Stimulated activated effector memory CD8-positive, alpha-beta T cell treated with anti-CD3 and anti-CD28 coated beads, Interleukin-12 subunit alpha, Interleukin-12 subunit beta, amount 100 ng/mL, for 72 hours (primary cell): ENCODE measurements at regions not wholly inside any gene's neighbourhood (a gene's known extent, or its start where the extent isn't known, plus 50 kb on each side); places are given as distances from the start of the nearest gene placed in this dataset.

Source experiments
- ATAC-seq: fragments of 150-1000 bp; cut with Tn5 transposase; 2 replicates; pipeline ENCODE4 v1.10.0; 2021
- DNase-seq, 2 donors: peaks; one replicate each; pipeline ENCODE4 v3.0.0; 2021 to 2022; ENCODE audit warnings: low spot score in 2 of 2
- H3K27ac Mint-ChIP-seq: one replicate; pipeline ENCODE4 v1.8.0; 2022; ENCODE audit warnings: mild to moderate bottlenecking, mixed read lengths
- H3K36me3 Mint-ChIP-seq: one replicate; pipeline ENCODE4 v1.8.0; 2022; ENCODE audit warnings: mild to moderate bottlenecking, mixed read lengths
- H3K4me1 Mint-ChIP-seq: one replicate; pipeline ENCODE4 v1.8.0; 2022; ENCODE audit warnings: mixed read lengths
- H3K4me3 Mint-ChIP-seq: one replicate; pipeline ENCODE4 v1.8.0; 2022; ENCODE audit warnings: mild to moderate bottlenecking, mixed read lengths
- H3K9me3 Mint-ChIP-seq: one replicate; pipeline ENCODE4 v1.8.0; 2022; ENCODE audit warnings: mixed read lengths

DNA sequence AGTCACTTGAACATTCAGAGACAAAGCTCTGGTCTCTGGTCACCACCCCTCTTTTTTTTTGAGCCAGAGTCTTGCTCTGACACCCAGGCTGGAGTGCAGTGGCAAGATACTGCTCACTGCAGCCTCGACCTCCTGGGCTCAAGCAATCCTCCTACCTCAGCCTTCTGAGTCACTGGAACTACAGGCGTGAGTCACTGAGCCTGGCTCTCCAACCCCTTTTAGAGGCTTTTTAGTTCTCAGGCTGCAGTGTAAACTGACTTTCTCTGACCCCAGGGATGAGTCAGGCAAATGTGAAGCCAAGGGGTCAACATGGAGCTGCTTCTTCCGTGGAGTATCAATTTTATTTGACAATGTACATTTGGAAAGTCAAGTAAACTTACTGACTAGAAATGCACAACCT is 229.2 kb downstream of the PTTG2 start:
- no peaks in the 10 kb centered on the region for H3K36me3 Mint-ChIP-seq
- DNase-seq (no peak), ATAC-seq (peak; percentile 90)
- no peaks in the 10 kb centered on the region for H3K9me3 Mint-ChIP-seq
- no peak overlapping the region for H3K4me3 Mint-ChIP-seq
- no peaks in the 10 kb centered on the region for H3K4me1 Mint-ChIP-seq
- no peak overlapping the region for H3K27ac Mint-ChIP-seq

DNA sequence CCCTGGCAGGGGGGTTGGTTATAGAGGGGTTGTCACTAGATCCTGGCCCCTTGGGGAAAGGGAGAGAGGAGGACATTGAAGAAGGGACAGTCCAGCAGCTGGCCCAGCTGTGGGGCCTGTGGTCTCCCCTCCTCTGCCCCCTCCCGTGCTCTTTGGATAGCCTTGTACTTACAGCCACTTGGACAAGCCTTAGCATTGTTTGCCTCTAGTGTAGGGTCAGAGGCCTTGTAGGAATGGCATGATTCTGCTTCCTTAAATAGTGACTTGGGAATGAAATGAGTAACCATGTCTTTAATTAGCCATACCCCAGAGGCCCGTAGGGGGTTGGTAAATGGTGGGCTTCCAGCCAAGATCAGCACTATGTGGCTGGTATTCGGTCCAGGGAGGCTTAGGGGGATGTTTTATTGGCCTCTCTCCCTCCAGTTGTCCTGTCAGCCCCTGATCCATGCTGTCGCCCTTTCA is 230.6 kb downstream of the PTTG2 start:
- Mint-ChIP-seq H3K4me1 (no peaks in the 10 kb centered on the region), H3K9me3 (peaks cover 4% of the 10 kb centered on the region), H3K27ac (no peak overlapping the region)

DNA sequence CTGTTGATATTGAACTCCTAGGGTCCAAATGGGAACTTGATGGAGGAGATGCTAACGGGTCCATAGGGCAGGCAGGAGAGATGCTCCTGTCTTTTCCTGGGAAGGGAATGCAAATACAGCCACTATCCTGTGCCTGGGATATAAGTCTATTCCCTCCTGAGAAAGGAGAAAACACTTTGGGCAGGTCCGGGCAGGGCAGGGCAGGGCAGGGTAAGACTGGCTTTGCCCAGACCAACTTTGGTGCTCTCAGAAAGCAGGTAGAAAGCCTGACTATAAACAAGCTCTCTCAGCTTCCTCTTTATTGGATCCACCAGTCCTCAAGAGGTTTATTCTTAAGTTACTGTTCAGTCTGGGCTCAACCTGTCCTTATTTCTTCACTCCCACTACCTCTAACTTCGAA is 232.3 kb downstream of the PTTG2 start:
- no peak overlapping the region for H3K4me3 Mint-ChIP-seq
- H3K36me3 Mint-ChIP-seq, result no peaks in the 10 kb centered on the region
- peaks cover 4% of the 10 kb centered on the region for H3K9me3 Mint-ChIP-seq
- H3K27ac Mint-ChIP-seq, result no peak overlapping the region
- no peaks in the 10 kb centered on the region for H3K4me1 Mint-ChIP-seq
- ATAC-seq (no peak), DNase-seq (no peak)

More for the DNA sequence above, 230.6 kb downstream of the PTTG2 start:
- Mint-ChIP-seq H3K36me3 (no peaks in the 10 kb centered on the region), H3K4me3 (no peak overlapping the region)
- ATAC-seq (no peak), DNase-seq (no peak)

DNA sequence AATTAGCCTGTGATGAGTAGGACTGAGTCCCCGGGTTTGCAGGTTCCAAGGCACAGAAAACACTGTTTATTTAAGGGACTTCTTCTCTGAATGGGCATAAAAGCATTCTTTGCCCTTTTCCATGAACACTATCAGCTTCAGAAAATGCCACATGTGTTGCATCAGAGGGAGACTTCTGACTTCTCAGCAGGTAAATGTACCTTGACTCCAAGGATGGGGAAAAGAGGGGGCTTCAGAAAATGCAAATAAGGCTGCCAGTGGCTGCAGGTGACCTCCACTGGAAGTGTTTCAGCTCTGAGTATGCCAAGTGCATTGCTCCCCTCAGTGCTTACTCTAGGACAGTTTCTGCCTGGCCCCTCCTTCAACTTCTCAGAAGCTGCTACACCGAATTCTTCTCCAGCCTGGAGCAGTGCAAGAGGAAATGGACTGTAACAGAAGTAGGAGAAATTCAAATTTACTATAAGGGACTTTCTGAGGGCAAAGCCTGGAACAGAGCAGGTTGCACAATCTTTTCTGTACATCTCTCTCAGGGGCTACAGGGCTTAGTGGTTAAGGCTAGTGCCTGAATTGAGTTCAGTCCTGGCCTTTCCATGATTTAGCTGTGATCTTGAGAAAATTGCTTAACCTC is 233.2 kb downstream of the PTTG2 start:
- H3K4me1 Mint-ChIP-seq, result no peaks in the 10 kb centered on the region
- ATAC-seq (no peak), DNase-seq (no peak)
- H3K9me3 Mint-ChIP-seq, result peaks cover 4% of the 10 kb centered on the region
- no peak overlapping the region for H3K4me3 Mint-ChIP-seq
- no peak overlapping the region for H3K27ac Mint-ChIP-seq
- H3K36me3 Mint-ChIP-seq, result no peaks in the 10 kb centered on the region

DNA sequence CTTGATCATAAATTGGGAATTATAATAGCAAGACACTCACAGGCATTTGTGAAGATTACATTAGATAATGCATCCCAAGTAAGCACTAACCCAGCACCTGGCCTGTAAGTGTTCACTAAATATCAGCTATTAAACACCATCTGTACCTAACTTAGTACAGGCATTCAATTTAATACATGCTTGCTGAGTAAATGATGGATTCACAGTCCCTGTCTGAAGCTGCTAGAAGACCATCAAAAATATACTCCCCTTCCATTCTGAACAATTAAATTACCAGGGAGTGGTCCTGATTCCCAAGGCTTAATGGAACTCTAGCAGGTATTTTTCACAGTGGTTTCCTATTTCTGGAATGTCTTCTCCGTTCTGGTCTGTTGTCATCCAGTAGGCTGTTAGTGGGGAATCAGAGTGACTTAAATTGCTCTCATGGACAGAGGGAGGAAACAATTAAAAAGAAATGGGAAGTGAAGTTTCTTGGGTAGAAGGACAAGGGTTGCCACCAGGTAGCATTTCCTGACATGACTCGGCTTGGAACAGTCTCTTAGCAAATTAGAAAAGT is 233.9 kb downstream of the PTTG2 start:
- Mint-ChIP-seq H3K36me3 (no peaks in the 10 kb centered on the region), H3K9me3 (peaks cover 4% of the 10 kb centered on the region), H3K4me3 (no peak overlapping the region), H3K27ac (no peak overlapping the region), H3K4me1 (no peaks in the 10 kb centered on the region)
- no peak for DNase-seq
- no peak for ATAC-seq

DNA sequence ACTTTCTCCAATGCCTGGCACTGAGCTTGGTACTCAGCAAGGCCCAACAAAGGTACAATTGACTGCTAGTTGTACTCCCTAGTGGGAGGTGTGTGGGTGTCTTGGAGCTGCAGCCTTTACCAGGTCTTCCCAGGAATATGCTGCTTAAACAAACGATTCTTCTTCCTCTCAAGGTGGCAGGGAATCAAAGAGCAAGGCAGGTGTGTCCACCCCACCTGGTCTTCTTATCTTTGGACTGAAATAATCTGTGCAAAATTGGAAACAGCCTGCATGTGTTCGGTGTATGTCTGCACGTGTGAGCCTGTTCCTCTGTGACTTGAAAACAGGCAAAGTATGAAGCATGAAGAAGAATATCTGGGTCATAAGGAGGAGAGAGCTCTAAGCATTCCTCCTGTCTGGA is 235.3 kb downstream of the PTTG2 start:
- DNase-seq (no peak), ATAC-seq (no peak)
- Mint-ChIP-seq H3K4me1 (no peaks in the 10 kb centered on the region), H3K9me3 (peaks cover 4% of the 10 kb centered on the region), H3K36me3 (no peaks in the 10 kb centered on the region), H3K4me3 (no peak overlapping the region), H3K27ac (no peak overlapping the region)

DNA sequence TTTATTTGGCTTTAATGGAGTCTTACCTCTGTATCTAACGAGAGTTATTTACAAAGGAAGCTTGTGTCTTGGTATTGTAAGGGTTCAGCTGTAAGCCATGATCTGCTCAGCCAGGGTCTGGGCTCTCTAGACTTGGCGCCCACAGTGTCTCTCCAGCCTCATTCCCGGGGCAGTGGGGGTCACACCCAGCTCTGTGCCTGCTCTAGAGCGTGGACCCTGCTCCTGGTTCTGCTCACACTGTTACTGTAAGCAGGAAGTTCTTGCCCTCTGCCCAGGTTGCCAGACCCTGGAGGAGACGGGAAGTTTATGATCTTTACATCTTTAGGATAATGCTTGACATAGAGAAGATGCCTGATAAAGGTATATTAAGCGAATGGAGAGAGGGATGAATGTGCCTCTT is 235.7 kb downstream of the PTTG2 start:
- peaks cover 4% of the 10 kb centered on the region for H3K9me3 Mint-ChIP-seq
- no peak for ATAC-seq
- no peak for DNase-seq
- no peak overlapping the region for H3K4me3 Mint-ChIP-seq
- H3K27ac Mint-ChIP-seq, result no peak overlapping the region
- H3K4me1 Mint-ChIP-seq, result no peaks in the 10 kb centered on the region
- no peaks in the 10 kb centered on the region for H3K36me3 Mint-ChIP-seq

DNA sequence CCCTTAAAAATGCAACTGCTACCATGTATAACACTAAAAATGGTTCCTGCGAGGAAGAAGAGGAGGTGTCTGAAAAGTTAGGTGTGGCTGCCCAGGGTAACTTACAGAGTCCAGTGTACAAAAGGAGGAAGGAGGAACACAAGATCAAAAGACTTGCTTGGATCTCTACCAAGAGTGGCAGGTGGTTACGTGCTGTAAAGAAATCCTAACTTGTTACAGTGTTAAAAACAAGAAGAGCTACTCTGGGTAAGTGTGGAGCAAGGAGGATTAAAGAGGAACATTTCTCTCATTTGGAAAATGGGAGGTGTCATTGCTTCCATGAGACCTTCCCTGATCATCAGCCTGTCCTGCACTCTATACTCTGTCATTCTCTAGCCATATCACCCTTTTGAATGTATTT is 242.0 kb downstream of the PTTG2 start:
- Mint-ChIP-seq H3K27ac (no peak overlapping the region), H3K36me3 (no peaks in the 10 kb centered on the region), H3K4me1 (no peaks in the 10 kb centered on the region), H3K4me3 (no peak overlapping the region), H3K9me3 (no peaks in the 10 kb centered on the region)
- DNase-seq (no peak), ATAC-seq (no peak)

DNA sequence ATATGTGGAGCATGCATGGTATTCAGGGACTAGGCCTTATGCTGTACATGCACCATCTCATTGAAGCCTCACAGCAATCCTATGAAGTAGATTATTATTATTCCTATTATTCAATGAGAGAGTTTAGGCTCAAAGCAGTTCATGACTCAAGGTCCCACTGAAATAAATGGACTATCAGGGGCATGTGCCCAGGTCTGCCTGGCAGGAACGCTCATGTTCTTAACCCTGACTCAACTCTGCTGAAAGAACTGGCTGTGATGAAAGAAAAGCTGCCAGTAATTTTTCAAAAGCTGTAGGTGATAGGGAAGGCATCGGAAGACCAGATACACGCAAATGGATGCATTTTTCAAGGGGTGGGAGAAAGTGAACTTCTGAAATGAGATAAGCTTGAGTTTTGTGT is 243.4 kb downstream of the PTTG2 start:
- Mint-ChIP-seq H3K4me3 (no peak overlapping the region), H3K36me3 (no peaks in the 10 kb centered on the region), H3K4me1 (no peaks in the 10 kb centered on the region), H3K9me3 (no peaks in the 10 kb centered on the region), H3K27ac (no peak overlapping the region)
- no peak for ATAC-seq
- no peak for DNase-seq

DNA sequence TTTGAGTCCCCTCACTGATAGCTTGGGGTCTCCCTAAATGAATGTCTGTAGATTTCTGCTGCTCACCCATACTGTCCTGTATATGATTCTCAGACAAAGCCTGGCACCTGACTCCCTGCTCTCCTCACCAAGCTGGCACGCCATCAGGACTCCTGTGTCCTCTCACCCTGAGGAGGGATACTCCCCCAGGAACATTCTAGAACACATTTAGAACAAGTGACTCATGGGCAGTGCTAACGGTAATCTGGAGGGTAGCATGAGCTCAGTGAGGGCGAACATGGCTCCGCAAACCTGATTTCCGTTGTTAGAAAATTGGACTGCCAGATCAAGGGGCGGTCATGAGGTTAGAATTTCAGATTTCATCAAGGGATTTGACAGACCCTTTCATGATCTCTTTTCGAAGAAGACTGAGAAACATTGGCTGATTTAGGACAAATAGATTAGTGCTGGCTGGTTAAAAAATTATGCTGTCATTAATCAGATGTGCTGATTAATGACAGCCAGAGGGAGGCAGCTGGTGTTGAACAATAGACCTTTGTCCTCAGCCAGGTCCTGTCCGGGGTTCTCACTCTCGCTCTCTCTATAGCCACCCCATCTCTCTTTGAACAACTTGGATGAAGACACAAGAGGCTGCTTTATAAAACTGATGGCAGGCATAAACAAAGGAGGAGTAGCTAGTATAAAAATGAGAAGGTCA is 244.3 kb downstream of the PTTG2 start:
- Mint-ChIP-seq H3K4me3 (no peak overlapping the region), H3K27ac (no peak overlapping the region), H3K4me1 (no peaks in the 10 kb centered on the region), H3K9me3 (no peaks in the 10 kb centered on the region), H3K36me3 (no peaks in the 10 kb centered on the region)
- DNase-seq (no peak), ATAC-seq (no peak)

DNA sequence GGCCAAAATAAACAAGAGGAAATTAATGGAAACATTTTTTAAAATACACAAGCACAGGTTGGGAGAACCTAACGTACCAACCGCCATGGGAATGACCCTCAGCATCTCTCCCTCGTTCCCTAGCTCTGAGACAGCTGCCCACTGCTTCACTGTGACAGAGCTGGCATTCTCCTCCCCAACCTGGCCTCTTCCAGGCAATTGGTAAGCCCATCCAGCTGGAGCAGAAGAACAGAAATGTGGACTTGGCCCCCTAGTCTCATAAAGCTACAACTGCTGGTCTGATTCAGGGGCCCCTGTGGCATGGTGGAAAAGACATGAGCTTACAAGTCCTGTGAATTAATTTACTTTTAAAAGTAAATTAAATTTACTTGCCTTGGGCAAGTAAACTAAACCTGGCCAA is 245.1 kb downstream of the PTTG2 start:
- Mint-ChIP-seq H3K4me1 (no peaks in the 10 kb centered on the region), H3K9me3 (no peaks in the 10 kb centered on the region), H3K27ac (no peak overlapping the region), H3K4me3 (no peak overlapping the region), H3K36me3 (no peaks in the 10 kb centered on the region)
- DNase-seq, result no peak
- ATAC-seq, result no peak

DNA sequence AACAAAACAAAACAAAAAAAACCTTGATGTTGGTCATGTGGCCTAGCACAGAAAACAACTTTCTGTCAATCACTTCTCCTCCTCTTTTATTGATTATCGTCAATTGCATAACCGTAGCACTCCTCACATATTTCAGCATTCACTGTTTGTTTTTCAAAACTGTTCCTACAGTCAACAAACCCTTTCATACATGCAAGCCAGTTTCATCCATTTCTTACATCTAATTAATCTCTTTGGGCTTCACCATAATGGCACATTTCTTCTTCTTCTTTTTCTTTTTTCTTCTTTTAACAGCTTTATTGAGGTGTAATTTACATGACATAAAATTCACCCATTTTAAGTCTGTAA is 246.9 kb downstream of the PTTG2 start:
- no peaks in the 10 kb centered on the region for H3K36me3 Mint-ChIP-seq
- no peak overlapping the region for H3K4me3 Mint-ChIP-seq
- ATAC-seq (no peak), DNase-seq (no peak)
- H3K4me1 Mint-ChIP-seq, result no peaks in the 10 kb centered on the region
- H3K27ac Mint-ChIP-seq, result no peak overlapping the region
- H3K9me3 Mint-ChIP-seq, result no peaks in the 10 kb centered on the region

DNA sequence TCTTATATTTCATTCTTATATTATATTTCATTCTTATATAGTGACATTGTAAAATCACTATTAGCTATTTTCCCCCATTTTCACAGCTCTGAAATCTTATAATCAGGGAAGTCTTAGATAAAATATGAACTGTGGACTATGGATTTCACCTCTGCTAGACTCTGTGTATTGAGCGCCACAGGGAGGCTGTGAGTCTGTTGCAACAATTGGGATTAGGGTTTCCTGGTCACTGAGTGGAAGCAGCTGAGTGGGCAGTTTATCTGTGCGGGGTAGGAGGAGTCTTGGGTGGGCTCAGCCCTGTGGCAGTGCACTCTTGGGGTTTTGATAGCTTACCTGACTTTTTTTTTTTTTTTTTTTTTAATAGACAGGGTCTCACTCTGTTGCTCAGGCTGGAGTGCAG is 249.5 kb downstream of the PTTG2 start:
- H3K4me1 Mint-ChIP-seq, result no peaks in the 10 kb centered on the region
- ATAC-seq, result no peak
- H3K27ac Mint-ChIP-seq, result no peak overlapping the region
- H3K9me3 Mint-ChIP-seq, result no peaks in the 10 kb centered on the region
- no peaks in the 10 kb centered on the region for H3K36me3 Mint-ChIP-seq
- no peak for DNase-seq
- no peak overlapping the region for H3K4me3 Mint-ChIP-seq

DNA sequence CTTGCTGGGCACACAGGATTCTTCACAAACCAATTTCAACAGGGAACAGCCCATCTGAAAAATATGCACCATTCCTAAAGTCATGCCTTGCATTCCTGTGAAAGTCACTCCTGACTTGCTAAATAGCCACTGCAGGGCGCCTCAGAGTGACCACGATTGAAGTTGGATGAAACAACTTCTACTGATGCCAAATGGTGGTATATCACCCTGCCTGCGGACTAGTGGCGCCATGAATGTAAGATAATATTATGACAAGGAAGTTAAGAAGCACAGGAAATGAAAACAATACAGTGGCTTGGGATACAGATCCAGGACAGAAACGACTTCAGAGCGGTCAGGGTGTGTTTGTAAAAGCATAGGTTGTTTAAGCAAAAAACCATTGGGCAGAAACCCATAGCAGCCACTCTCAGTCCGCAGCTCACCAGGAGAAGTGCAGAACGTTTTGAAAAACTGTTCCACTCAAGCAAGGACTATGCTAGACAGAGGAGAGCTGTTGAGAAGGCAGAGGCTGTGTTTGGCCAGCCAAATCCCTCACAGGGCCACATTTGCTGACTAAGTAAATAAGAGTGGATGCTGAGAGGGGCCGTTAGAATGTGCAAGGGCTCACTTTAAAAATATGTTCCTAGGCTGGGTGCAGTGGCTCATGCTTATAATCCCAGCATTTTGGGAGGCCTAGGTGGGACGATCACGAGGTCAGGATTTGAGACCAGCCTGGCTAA is 250.4 kb downstream of the PTTG2 start:
- no peaks in the 10 kb centered on the region for H3K36me3 Mint-ChIP-seq
- no peaks in the 10 kb centered on the region for H3K9me3 Mint-ChIP-seq
- no peak overlapping the region for H3K27ac Mint-ChIP-seq
- ATAC-seq (no peak), DNase-seq (no peak)
- H3K4me1 Mint-ChIP-seq, result no peaks in the 10 kb centered on the region
- no peak overlapping the region for H3K4me3 Mint-ChIP-seq

DNA sequence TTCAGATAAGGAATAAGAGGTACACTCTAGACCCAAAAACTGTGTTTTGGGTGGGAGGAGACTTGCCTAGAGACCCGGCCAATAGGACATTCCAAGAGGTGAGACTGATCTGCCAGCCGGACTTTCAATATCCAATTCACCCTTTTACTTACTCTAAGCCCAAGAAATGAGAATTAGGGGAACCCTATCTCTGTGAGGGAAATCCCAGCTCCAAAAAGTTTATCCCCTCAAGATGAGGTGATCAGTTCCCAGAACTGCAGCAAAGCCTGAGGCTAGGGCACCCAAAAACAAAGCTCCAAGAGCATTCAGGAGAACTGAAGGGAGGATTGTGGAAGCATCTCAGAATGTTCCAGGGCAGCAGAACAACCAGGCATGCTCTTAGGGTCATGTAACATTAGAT is 251.7 kb downstream of the PTTG2 start:
- Mint-ChIP-seq H3K27ac (no peak overlapping the region), H3K9me3 (no peaks in the 10 kb centered on the region), H3K4me3 (no peak overlapping the region), H3K36me3 (no peaks in the 10 kb centered on the region), H3K4me1 (no peaks in the 10 kb centered on the region)
- no peak for DNase-seq
- no peak for ATAC-seq
